RWPE2 (cell line): ENCODE measurements at regions not wholly inside any gene's neighbourhood (a gene's known extent, or its start where the extent isn't known, plus 50 kb on each side); places are given as distances from the start of the nearest gene placed in this dataset.

Experiments used
- ATAC-seq: fragments of 200-7000 bp; cut with Tn5 transposase; 3 replicates; pipeline ENCODE4 v1.9.1; 2021; ENCODE audit warnings: low read depth
- DNase-seq: peaks from one replicate; pipeline ENCODE4 v3.0.0-alpha.2; 2020; ENCODE audit warnings: low spot score
- H3K27ac ChIP-seq: fragments of 450-650 bp; 2 replicates; pipeline ENCODE4 v1.5.1; 2017; ENCODE audit warnings: mild to moderate bottlenecking; ENCODE audit not compliant: poor library complexity, severe bottlenecking
- H3K27me3 ChIP-seq: fragments of 250-450 bp; sonication (Bioruptor Pico); 2 replicates; pipeline ENCODE4 v1.5.1; 2021; ENCODE audit warnings: mild to moderate bottlenecking, moderate library complexity; ENCODE audit not compliant: insufficient read depth, poor library complexity, severe bottlenecking
- H3K36me3 ChIP-seq: fragments of 250-450 bp; sonication (Bioruptor Pico); 2 replicates; pipeline ENCODE4 v1.5.1; 2020; ENCODE audit warnings: low read depth, mild to moderate bottlenecking, moderate library complexity
- H3K4me1 ChIP-seq: fragments of 250-450 bp; sonication (Bioruptor Pico); 2 replicates; pipeline ENCODE4 v1.5.1; 2021; ENCODE audit warnings: mild to moderate bottlenecking, moderate library complexity; ENCODE audit not compliant: insufficient read depth, poor library complexity, severe bottlenecking
- H3K4me3 ChIP-seq: fragments of 250-450 bp; sonication (Bioruptor Pico); 2 replicates; pipeline ENCODE4 v1.5.1; 2021; ENCODE audit warnings: mild to moderate bottlenecking, moderate library complexity; ENCODE audit not compliant: severe bottlenecking
- H3K9me3 ChIP-seq: fragments of 250-450 bp; sonication (Bioruptor Pico); 2 replicates; pipeline ENCODE4 v1.5.1; 2021; ENCODE audit warnings: mild to moderate bottlenecking, moderate library complexity; ENCODE audit not compliant: severe bottlenecking
- CTCF ChIP-seq: fragments of 450-650 bp; IDR thresholded peaks from one replicate; pipeline ENCODE4 v1.5.1; 2017; ENCODE audit warnings: mild to moderate bottlenecking, moderate library complexity; ENCODE audit not compliant: poor library complexity, severe bottlenecking

GRCh38 chr20:52649727-52650126, 322.4 kb upstream of the TSHZ2 start:
- H3K27me3 ChIP-seq: peaks cover 18% of the 10 kb centered on the region
- H3K27ac ChIP-seq: no peak overlapping the region
- peaks cover 15% of the 10 kb centered on the region for H3K4me1 ChIP-seq
- no peak overlapping the region for H3K4me3 ChIP-seq
- DNase-seq: peak; percentile 97
- TF ChIP-seq CTCF: no peak
- ATAC-seq: peak; percentile 98
- H3K9me3 ChIP-seq: no peaks in the 10 kb centered on the region
- no peaks in the 10 kb centered on the region for H3K36me3 ChIP-seq

GRCh38 chr20:52645822-52646221, 326.3 kb upstream of the TSHZ2 start:
- H3K36me3 ChIP-seq: no peaks in the 10 kb centered on the region
- no peak overlapping the region for H3K4me3 ChIP-seq
- H3K27ac ChIP-seq: no peak overlapping the region
- TF ChIP-seq CTCF: no peak
- H3K27me3 ChIP-seq: peaks cover 14% of the 10 kb centered on the region
- H3K4me1 ChIP-seq: peaks cover 15% of the 10 kb centered on the region
- H3K9me3 ChIP-seq: no peaks in the 10 kb centered on the region
- ATAC-seq: no peak
- no peak for DNase-seq

DNA sequence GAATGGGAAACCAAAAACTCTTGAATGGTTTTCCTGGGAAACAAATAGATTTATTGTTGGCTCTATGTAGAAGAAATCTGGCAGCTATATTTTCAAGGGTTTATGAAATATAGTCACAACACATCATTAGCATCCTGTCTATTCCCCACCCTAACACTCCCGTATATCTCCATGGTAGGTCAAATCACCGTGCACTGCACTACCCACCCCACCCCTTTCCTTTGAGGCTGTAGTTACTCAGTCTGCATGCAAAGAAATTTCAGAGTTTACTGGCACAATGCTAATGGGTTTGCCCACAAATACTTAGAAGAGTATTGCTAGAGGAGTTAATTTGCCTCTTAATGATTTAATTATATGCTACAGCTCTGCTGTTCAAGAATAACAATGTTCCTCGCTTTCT, 329.1 kb upstream of the TSHZ2 start:
- no peaks in the 10 kb centered on the region for H3K36me3 ChIP-seq
- ATAC-seq (no peak), DNase-seq (no peak)
- peaks cover 11% of the 10 kb centered on the region for H3K27me3 ChIP-seq
- TF ChIP-seq CTCF: no peak
- no peaks in the 10 kb centered on the region for H3K9me3 ChIP-seq
- no peak overlapping the region for H3K27ac ChIP-seq
- H3K4me3 ChIP-seq: no peak overlapping the region
- H3K4me1 ChIP-seq: no peaks in the 10 kb centered on the region

DNA sequence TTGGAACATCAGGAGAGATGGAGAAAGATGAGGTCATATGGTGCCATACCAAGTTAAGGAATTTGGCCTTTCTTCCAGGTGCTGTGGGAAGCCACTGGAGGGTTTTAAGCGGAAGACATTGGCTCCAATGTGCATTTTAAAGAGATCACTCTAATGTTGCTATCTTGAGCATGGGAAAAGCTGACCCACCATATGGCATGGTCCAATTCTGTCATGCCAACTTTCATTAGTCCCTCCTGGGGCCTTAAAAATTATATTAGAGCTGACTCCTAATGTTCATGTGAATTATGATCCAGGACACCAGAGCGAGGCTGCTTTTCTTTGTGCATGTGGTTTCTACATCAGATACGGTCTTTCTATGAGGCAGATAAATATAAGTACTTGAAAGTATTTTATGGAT, 335.0 kb upstream of the TSHZ2 start:
- ATAC-seq: no peak
- no peak overlapping the region for H3K27ac ChIP-seq
- no peaks in the 10 kb centered on the region for H3K27me3 ChIP-seq
- no peaks in the 10 kb centered on the region for H3K4me1 ChIP-seq
- DNase-seq: no peak
- H3K4me3 ChIP-seq: no peak overlapping the region
- TF ChIP-seq CTCF: no peak
- no peaks in the 10 kb centered on the region for H3K9me3 ChIP-seq
- no peaks in the 10 kb centered on the region for H3K36me3 ChIP-seq

DNA sequence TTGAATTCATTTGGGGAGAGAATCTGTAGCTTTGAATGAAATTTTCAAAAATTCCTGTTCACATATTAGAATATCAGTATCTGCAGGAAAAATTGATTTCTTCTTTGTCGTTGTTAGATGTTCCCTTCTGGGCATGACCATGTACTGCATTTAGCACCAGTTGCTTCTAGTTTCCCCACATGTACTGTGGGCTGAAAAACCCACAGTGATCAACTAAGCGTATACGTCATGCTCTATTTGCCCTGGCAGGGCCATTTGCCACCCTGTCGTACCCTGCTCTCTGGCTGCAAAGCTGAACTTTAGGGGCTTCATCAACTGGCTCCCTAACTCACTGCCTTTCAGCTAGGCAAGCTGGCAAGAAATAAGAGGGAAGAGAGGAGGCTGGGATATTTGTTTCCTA, 340.7 kb upstream of the TSHZ2 start:
- ATAC-seq (no peak), DNase-seq (no peak)
- Histone ChIP-seq H3K4me3 (no peak overlapping the region), H3K27ac (no peak overlapping the region), H3K9me3 (no peaks in the 10 kb centered on the region), H3K27me3 (no peaks in the 10 kb centered on the region), H3K4me1 (no peaks in the 10 kb centered on the region), H3K36me3 (no peaks in the 10 kb centered on the region)
- TF ChIP-seq CTCF: no peak
